ENCODE measurements at regions not wholly inside any gene's neighbourhood (a gene's known extent, or its start where the extent isn't known, plus 50 kb on each side); places are given as distances from the start of the nearest gene placed in this dataset.

- Mint-ChIP-seq H3K36me3 (peaks cover 6% of the 10 kb centered on the region; the same call in 1 of the 2 replicates), H3K4me3 (no peak overlapping the region), H3K4me1 (peaks cover 47% of the 10 kb centered on the region), H3K9me3 (no peaks in the 10 kb centered on the region; the same call in 1 of the 2 replicates), H3K27me3 (ENCODE audit: low read depth) (no peaks in the 10 kb centered on the region), H3K27ac (no peak overlapping the region; the same call in 1 of the 2 replicates)
- ATAC-seq (no peak), DNase-seq (ENCODE audit: low spot score) (no peak)
- POLR2A ChIA-PET = no interaction called here
- CTCF ChIA-PET = no interaction called here
- TF ChIP-seq PRDM15 (CRISPR knock-in tag; IDR thresholded peaks at IDR 0.05) (no peak), CREM (CRISPR knock-in tag; IDR thresholded peaks at IDR 0.05) (no peak), SP1 (CRISPR knock-in tag; conservative IDR thresholded peaks at IDR 0.05) (no peak), AR (CRISPR knock-in tag; IDR thresholded peaks at IDR 0.05) (no peak), HMGXB4 (CRISPR knock-in tag; IDR thresholded peaks at IDR 0.05) (no peak), GRHL2 (CRISPR knock-in tag; IDR thresholded peaks at IDR 0.05; ENCODE audit: insufficient replicate concordance, severe bottlenecking) (no peak), ZNF423 (CRISPR knock-in tag; IDR thresholded peaks at IDR 0.05) (no peak), NR2C2 (CRISPR knock-in tag; IDR thresholded peaks at IDR 0.05) (no peak), PREB (CRISPR knock-in tag; IDR thresholded peaks at IDR 0.05; ENCODE audit: borderline replicate concordance) (no peak), FOXP4 (CRISPR knock-in tag; IDR thresholded peaks at IDR 0.05) (no peak), JUN (CRISPR knock-in tag; IDR thresholded peaks at IDR 0.05) (no peak), E2F5 (CRISPR knock-in tag; IDR thresholded peaks at IDR 0.05) (no peak), E2F1 (CRISPR knock-in tag; IDR thresholded peaks at IDR 0.05) (no peak), ZNF512 (CRISPR knock-in tag; IDR thresholded peaks at IDR 0.05; ENCODE audit: borderline replicate concordance) (no peak), ZNF671 (CRISPR knock-in tag; IDR thresholded peaks at IDR 0.05) (no peak)
Observed at GRCh38 chr9:110093871-110094270, 114.1 kb downstream of the C9orf152 start.

Measured in WTC11 (cell line).